Nephron (organoid): ENCODE measurements at regions not wholly inside any gene's neighbourhood (a gene's known extent, or its start where the extent isn't known, plus 50 kb on each side); places are given as distances from the start of the nearest gene placed in this dataset.

Source experiments
- H3K27ac Mint-ChIP-seq, 3 experiments: 2 replicates each; pipeline ENCODE4 v1.8.0; 2020; ENCODE audit warnings: mixed read lengths in 3 of 3, mild to moderate bottlenecking in 2 of 3, moderate library complexity in 1 of 3
- H3K27me3 Mint-ChIP-seq: 2 replicates; pipeline ENCODE4 v1.8.0; 2021; ENCODE audit warnings: low read depth, mild to moderate bottlenecking, moderate library complexity, mixed read lengths
- H3K36me3 Mint-ChIP-seq: 2 replicates; pipeline ENCODE4 v1.8.0; 2020; ENCODE audit warnings: low read depth, mixed read lengths
- H3K4me1 Mint-ChIP-seq: 2 replicates; pipeline ENCODE4 v1.8.0; 2020; ENCODE audit warnings: mixed read lengths
- H3K4me3 Mint-ChIP-seq, 3 experiments: 2 replicates each; pipeline ENCODE4 v1.8.0; 2020; ENCODE audit warnings: mild to moderate bottlenecking in 3 of 3, mixed read lengths in 3 of 3, moderate library complexity in 2 of 3
- H3K9me3 Mint-ChIP-seq: 2 replicates; pipeline ENCODE4 v1.8.0; 2020; ENCODE audit warnings: mixed read lengths
- CTCF ChIP-seq, 3 experiments: fragments of 200-600 bp; sonication (generic); IDR thresholded peaks; one replicate each; pipeline ENCODE4 v1.5.0; 2021; ENCODE audit warnings: antibody characterized with exemption in 3 of 3; ENCODE audit not compliant: unreplicated experiment in 3 of 3

GRCh38 chr2:81974216-81974615, 1669.7 kb upstream of the LRRTM1 start:
- no peak for TF ChIP-seq CTCF (IDR thresholded peaks at IDR 0.05; ENCODE audit: unreplicated experiment in 3 of 3)
- Mint-ChIP-seq H3K4me1 (no peaks in the 10 kb centered on the region), H3K9me3 (no peaks in the 10 kb centered on the region), H3K27ac (no peak overlapping the region), H3K4me3 (no peak overlapping the region), H3K36me3 (no peaks in the 10 kb centered on the region), H3K27me3 (no peaks in the 10 kb centered on the region)

- Mint-ChIP-seq H3K9me3 (peaks cover 24% of the 10 kb centered on the region), H3K4me1 (peaks cover 26% of the 10 kb centered on the region), H3K27ac (peak overlapping the region in 1 of 3 experiments; percentile 80), H3K27me3 (peaks cover 4% of the 10 kb centered on the region), H3K36me3 (no peaks in the 10 kb centered on the region), H3K4me3 (no peak overlapping the region)
- no peak for TF ChIP-seq CTCF (IDR thresholded peaks at IDR 0.05; ENCODE audit: unreplicated experiment in 3 of 3)
These were observed 1638.3 kb upstream of the LRRTM1 start for GRCh38 chr2:81942876-81943275.

DNA sequence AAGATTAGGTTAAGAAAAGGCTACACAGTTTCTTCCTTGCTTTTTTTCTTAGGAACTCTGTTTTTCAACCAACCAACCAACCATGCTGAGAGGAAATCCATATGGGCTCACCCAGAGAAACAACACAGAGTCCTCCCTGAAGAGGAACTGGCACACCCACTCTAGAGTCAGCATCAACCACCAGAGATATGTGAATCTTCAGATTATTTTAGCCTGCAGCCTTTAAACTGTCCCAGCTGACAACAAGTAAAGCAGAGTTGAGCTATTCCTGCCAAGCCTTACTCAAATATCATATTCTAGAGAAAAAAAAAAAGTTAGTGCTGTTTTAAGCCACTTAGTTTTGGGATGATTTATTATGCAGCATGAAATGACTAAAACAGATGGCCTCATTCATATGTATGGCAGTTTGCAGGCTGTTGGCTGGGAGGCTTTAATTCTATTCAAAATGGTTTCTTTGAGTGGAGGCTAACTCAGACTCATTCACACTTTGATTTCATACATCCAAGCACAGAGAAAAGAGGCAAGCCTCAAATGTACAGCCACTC, 1637.7 kb upstream of the LRRTM1 start:
- no peak overlapping the region for H3K4me3 Mint-ChIP-seq

GRCh38 chr2:81940266-81940955, 1635.9 kb upstream of the LRRTM1 start:
- no peak for TF ChIP-seq CTCF (IDR thresholded peaks at IDR 0.05; ENCODE audit: unreplicated experiment in 3 of 3)
- H3K4me1 Mint-ChIP-seq: peaks cover 26% of the 10 kb centered on the region
- H3K27ac Mint-ChIP-seq: peak overlapping the region in 1 of 3 experiments; percentile 44
- H3K4me3 Mint-ChIP-seq: no peak overlapping the region
- H3K36me3 Mint-ChIP-seq: no peaks in the 10 kb centered on the region
- H3K27me3 Mint-ChIP-seq: no peaks in the 10 kb centered on the region
- peaks cover 5% of the 10 kb centered on the region for H3K9me3 Mint-ChIP-seq

More for the DNA sequence above, 1637.7 kb upstream of the LRRTM1 start:
- no peak for TF ChIP-seq CTCF (IDR thresholded peaks at IDR 0.05; ENCODE audit: unreplicated experiment in 3 of 3)
- peak overlapping the region in 2 of 3 experiments; percentile 9 to 80 for H3K27ac Mint-ChIP-seq
- no peaks in the 10 kb centered on the region for H3K36me3 Mint-ChIP-seq
- peaks cover 4% of the 10 kb centered on the region for H3K27me3 Mint-ChIP-seq
- H3K4me1 Mint-ChIP-seq: peaks cover 26% of the 10 kb centered on the region
- H3K9me3 Mint-ChIP-seq: peaks cover 18% of the 10 kb centered on the region

GRCh38 chr2:81937944-81938343, 1633.4 kb upstream of the LRRTM1 start:
- no peaks in the 10 kb centered on the region for H3K36me3 Mint-ChIP-seq
- H3K27ac Mint-ChIP-seq: no peak overlapping the region
- H3K27me3 Mint-ChIP-seq: peaks cover 3% of the 10 kb centered on the region
- no peak overlapping the region for H3K4me3 Mint-ChIP-seq
- TF ChIP-seq CTCF (IDR thresholded peaks at IDR 0.05; ENCODE audit: unreplicated experiment in 3 of 3): no peak
- H3K4me1 Mint-ChIP-seq: peaks cover 26% of the 10 kb centered on the region
- H3K9me3 Mint-ChIP-seq: peaks cover 6% of the 10 kb centered on the region

DNA sequence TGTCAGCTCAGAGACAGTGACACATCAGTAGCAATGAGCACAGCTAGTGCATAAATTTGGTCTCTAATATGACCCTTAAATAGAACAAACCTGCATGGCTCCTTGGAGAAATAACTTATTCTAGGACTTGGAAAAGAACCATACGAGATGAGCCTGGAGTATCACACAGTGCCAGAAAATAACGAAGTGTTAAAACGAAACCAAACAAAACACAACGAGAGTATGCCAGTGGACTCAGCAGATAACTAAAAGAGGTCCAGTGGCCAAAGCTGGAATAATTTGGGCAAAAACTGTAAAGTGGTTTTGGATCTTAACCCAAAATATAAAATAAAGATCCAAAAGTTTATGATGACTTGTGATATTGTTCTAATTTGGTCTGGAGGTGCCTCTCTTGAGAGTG, 1599.0 kb upstream of the LRRTM1 start:
- Mint-ChIP-seq H3K27me3 (no peaks in the 10 kb centered on the region), H3K9me3 (peaks cover 3% of the 10 kb centered on the region), H3K4me1 (no peaks in the 10 kb centered on the region), H3K27ac (no peak overlapping the region), H3K36me3 (no peaks in the 10 kb centered on the region), H3K4me3 (no peak overlapping the region)
- TF ChIP-seq CTCF (IDR thresholded peaks at IDR 0.05; ENCODE audit: unreplicated experiment in 3 of 3): no peak
